ENCODE measurements at regions not wholly inside any gene's neighbourhood (a gene's known extent, or its start where the extent isn't known, plus 50 kb on each side); places are given as distances from the start of the nearest gene placed in this dataset.

DNA sequence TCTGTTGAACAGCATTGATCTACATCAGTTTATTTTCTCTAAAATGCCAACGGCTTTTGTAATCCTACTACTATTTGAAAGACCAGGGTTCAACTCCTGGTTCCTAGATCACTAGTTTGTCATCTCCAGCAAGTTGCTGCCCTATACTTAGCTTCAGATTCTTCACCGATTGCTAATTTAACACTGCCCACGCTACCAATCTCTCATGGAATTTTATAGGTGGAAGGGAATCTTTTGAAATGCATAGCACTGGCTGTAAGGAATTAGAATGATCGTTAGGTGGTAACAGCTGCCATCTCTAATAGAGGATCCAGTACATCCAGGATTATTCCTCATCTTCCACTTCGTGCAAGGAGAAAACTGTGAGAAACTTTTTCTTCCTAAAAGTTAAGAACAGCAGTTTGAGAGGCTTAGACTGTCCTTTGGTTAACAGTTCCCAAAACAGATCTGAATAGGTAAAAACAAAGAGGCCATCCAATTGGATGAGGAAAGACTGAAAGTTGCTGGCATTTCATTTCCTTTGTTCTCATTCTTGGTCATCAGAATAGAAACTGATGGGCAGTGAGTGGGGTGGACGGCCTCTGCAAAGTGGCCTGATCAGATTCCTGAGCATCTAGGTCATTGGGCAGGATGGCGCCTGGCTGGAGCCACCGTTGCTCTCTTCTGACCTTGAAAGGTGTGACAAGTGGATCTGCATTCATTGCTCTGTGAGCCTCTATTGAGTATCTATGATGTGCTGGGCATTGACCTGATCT, 236.3 kb upstream of the SORL1-AS1 start:
- Histone ChIP-seq H3K36me3 (ENCODE audit: control insufficient read depth in 2 of 2, insufficient read depth in 2 of 2, low read length in 1 of 2) (no peaks in the 10 kb centered on the region), H3K9me3 (ENCODE audit: control insufficient read depth in 2 of 2, insufficient read depth in 1 of 2, low read length in 1 of 2) (no peaks in the 10 kb centered on the region), H3K4me3 (ENCODE audit: low read length in 2 of 2) (no peak overlapping the region), H3K27me3 (ENCODE audit: control insufficient read depth in 2 of 2, insufficient read depth in 1 of 2, low read length in 1 of 2) (no peaks in the 10 kb centered on the region), H3K4me1 (ENCODE audit: control insufficient read depth in 2 of 2, insufficient read depth in 2 of 2, low read length in 2 of 2) (no peaks in the 10 kb centered on the region), H3K27ac (ENCODE audit: low read depth in 1 of 2, low read length in 1 of 2) (no peak overlapping the region)
- 95% methylated on average over 8 of the region's 8 CpGs for WGBS
- DNase-seq (ENCODE audit: low read depth in 6 of 9, low spot score in 9 of 9): no peak

DNA sequence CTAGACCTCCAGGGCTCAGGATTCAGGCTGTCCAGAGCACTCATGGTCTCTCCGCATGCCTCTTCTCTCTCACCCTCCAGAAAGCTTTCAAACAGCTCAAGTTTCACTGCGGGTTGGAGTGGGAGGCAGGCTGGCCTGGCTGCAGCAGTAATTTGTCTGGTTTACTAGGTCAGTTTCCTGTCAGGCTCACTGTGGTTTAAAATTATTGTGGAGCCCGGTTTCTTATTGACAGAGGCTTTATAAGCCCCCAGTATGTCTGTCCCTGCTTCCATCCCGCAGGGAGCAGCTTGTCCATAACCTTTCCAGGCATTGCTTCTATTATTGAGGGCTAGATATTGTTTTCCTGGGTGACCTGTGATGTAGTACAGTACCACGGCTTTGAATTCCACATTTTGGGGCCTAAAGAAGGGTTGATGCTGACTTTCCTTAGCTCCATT, 235.3 kb upstream of the SORL1-AS1 start:
- DNase-seq (ENCODE audit: low read depth in 6 of 9, low spot score in 9 of 9): no peak
- H3K9me3 ChIP-seq (ENCODE audit: control insufficient read depth in 2 of 2, insufficient read depth in 1 of 2, low read length in 1 of 2): no peaks in the 10 kb centered on the region
- no peaks in the 10 kb centered on the region for H3K36me3 ChIP-seq (ENCODE audit: control insufficient read depth in 2 of 2, insufficient read depth in 2 of 2, low read length in 1 of 2)
- H3K4me3 ChIP-seq (ENCODE audit: low read length in 2 of 2): no peak overlapping the region
- no peaks in the 10 kb centered on the region for H3K27me3 ChIP-seq (ENCODE audit: control insufficient read depth in 2 of 2, insufficient read depth in 1 of 2, low read length in 1 of 2)
- no peak overlapping the region for H3K27ac ChIP-seq (ENCODE audit: low read depth in 1 of 2, low read length in 1 of 2)
- 38% methylated on average over 5 of the region's 5 CpGs for WGBS
- H3K4me1 ChIP-seq (ENCODE audit: control insufficient read depth in 2 of 2, insufficient read depth in 2 of 2, low read length in 2 of 2): no peaks in the 10 kb centered on the region

DNA sequence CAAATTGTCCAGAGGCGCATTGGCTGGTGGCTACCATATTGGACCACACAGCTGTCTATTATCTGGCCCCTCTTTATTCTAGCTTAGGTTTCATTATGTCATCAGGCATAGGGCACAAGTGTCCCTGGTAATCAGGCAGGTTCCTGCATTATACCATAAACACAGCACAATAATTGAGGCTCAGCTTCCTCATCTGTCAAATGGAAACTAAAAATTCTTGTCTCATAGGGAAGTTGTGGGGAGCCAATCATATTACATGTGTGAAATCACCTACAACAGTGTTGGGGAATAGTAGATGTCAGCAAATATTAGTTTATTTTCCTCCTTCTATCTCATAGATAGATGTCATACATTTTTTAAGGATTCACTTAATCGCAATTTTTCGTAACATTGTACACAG, 231.0 kb upstream of the SORL1-AS1 start:
- WGBS: 98% methylated on average over 3 of the region's 3 CpGs
- H3K4me1 ChIP-seq (ENCODE audit: control insufficient read depth in 2 of 2, insufficient read depth in 2 of 2, low read length in 2 of 2): no peaks in the 10 kb centered on the region

More for the DNA sequence above, 231.0 kb upstream of the SORL1-AS1 start:
- Histone ChIP-seq H3K27ac (ENCODE audit: low read depth in 1 of 2, low read length in 1 of 2) (no peak overlapping the region), H3K4me3 (ENCODE audit: low read length in 2 of 2) (no peak overlapping the region), H3K9me3 (ENCODE audit: control insufficient read depth in 2 of 2, insufficient read depth in 1 of 2, low read length in 1 of 2) (no peaks in the 10 kb centered on the region), H3K27me3 (ENCODE audit: control insufficient read depth in 2 of 2, insufficient read depth in 1 of 2, low read length in 1 of 2) (no peaks in the 10 kb centered on the region), H3K36me3 (ENCODE audit: control insufficient read depth in 2 of 2, insufficient read depth in 2 of 2, low read length in 1 of 2) (no peaks in the 10 kb centered on the region)
- no peak for DNase-seq (ENCODE audit: low read depth in 6 of 9, low spot score in 9 of 9)

Measured in thymus (tissue), 11 donors.